ENCODE measurements at regions not wholly inside any gene's neighbourhood (a gene's known extent, or its start where the extent isn't known, plus 50 kb on each side); places are given as distances from the start of the nearest gene placed in this dataset.

DNA sequence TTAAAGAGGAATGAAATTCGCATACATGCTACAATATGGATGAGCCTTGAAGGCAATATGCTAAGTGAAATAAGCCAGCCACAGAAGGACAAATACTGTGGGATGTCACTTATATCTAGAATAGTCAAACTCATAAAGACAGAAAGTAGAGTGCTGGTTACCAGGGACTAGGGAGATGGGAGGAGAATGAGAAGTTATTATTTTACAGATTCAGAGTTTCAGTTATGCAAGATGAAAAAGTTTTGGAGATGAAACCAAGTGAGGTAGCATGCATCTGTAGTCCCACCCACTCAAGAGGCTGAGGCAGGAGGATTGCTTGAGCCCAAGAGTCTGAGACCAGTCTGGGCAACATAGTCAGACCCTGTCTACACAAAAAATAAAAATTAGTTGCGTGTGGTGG, 82.5 kb upstream of the ARID1B start:
- TF ChIP-seq POLR2A (IDR thresholded peaks at IDR 0.05; ENCODE audit: low read length) (no peak), GATA1 (IDR thresholded peaks at IDR 0.05; ENCODE audit: low read depth, low read length) (no peak)
